ENCODE measurements at regions not wholly inside any gene's neighbourhood (a gene's known extent, or its start where the extent isn't known, plus 50 kb on each side); places are given as distances from the start of the nearest gene placed in this dataset.

DNA sequence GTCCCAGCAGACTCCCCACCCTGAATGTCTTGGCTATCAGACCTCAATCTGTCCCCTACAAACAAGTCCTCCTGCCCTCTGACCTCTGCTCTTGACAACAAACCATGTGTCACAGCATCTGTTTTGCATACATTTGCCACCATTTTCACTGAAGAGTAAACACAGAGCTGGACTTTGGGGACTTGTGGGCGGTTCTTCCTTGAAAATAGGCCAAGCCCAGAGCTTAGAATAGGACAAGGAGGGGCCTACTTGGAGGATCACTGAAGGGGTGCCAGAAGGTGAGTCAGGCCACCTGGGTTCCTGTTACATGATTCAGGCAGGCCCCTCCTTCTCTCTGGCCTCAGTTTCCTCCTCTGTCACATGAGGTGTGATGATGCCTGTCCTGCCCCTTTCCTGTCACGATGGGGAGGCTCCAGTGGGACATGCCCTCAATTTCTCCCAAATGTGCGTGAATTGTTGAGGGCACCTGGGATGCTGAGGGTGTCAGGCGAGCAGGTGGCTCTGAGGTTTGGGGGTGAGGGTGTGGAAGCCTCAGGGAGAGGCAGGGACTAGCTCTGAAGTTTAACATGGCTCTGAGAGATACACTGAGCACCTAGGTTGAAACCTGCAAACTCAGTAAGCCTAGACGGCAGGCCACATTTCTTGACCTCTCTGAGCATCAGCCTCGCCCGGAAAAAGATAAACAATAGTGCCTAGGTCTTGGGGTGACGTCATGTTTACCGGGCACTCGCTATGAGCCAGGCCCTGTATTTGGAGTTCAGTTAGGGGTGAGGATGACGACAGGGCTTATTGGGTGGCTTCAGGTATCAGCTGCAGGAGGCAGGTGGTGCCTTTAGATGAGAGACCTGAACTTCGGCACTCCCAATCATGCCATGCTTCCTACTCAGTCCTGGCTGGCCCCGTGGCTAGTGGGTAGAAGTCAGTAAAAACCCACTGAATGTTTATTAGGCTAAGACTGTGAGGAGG is 107.6 kb upstream of the PITX1 start:
- H3K4me1 ChIP-seq (ENCODE audit: control insufficient read depth in 4 of 4, insufficient read depth in 4 of 4, low read length in 3 of 4): no peaks in the 10 kb centered on the region
- no peak overlapping the region for H3K9ac ChIP-seq (ENCODE audit: low read depth in 1 of 2, low read length in 2 of 2)
- 80% methylated on average over 13 of the region's 13 CpGs for WGBS
- H3K36me3 ChIP-seq (ENCODE audit: control insufficient read depth in 4 of 4, insufficient read depth in 3 of 4, low read depth in 1 of 4, low read length in 3 of 4): no peaks in the 10 kb centered on the region
- TF ChIP-seq, protein P1, sequence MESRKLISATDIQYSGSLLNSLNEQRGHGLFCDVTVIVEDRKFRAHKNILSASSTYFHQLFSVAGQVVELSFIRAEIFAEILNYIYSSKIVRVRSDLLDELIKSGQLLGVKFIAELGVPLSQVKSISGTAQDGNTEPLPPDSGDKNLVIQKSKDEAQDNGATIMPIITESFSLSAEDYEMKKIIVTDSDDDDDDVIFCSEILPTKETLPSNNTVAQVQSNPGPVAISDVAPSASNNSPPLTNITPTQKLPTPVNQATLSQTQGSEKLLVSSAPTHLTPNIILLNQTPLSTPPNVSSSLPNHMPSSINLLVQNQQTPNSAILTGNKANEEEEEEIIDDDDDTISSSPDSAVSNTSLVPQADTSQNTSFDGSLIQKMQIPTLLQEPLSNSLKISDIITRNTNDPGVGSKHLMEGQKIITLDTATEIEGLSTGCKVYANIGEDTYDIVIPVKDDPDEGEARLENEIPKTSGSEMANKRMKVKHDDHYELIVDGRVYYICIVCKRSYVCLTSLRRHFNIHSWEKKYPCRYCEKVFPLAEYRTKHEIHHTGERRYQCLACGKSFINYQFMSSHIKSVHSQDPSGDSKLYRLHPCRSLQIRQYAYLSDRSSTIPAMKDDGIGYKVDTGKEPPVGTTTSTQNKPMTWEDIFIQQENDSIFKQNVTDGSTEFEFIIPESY (IDR thresholded peaks at IDR 0.05): no peak
- TF ChIP-seq FOXA1 (IDR thresholded peaks at IDR 0.05): no peak
- TF ChIP-seq JUND (IDR thresholded peaks at IDR 0.05): no peak
- no peak for TF ChIP-seq HNF4G (IDR thresholded peaks at IDR 0.05)
- TF ChIP-seq FOXA2 (IDR thresholded peaks at IDR 0.05): no peak
- TF ChIP-seq HNF4A (conservative IDR thresholded peaks at IDR 0.05): no peak
- TF ChIP-seq, protein P2, sequence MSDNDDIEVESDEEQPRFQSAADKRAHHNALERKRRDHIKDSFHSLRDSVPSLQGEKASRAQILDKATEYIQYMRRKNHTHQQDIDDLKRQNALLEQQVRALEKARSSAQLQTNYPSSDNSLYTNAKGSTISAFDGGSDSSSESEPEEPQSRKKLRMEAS (IDR thresholded peaks at IDR 0.05): no peak
- no peak overlapping the region for H3K27ac ChIP-seq (ENCODE audit: low read depth in 1 of 2, low read length in 2 of 2)
- H3K27me3 ChIP-seq (ENCODE audit: control insufficient read depth in 4 of 4, insufficient read depth in 4 of 4, low read length in 3 of 4): no peaks in the 10 kb centered on the region
- no peak overlapping the region for H3K4me3 ChIP-seq (ENCODE audit: low read depth in 1 of 3, low read length in 3 of 3)
- H3K9me3 ChIP-seq (ENCODE audit: control insufficient read depth in 4 of 4, low read length in 3 of 4): no peaks in the 10 kb centered on the region
- DNase-seq (ENCODE audit: low spot score): no peak

DNA sequence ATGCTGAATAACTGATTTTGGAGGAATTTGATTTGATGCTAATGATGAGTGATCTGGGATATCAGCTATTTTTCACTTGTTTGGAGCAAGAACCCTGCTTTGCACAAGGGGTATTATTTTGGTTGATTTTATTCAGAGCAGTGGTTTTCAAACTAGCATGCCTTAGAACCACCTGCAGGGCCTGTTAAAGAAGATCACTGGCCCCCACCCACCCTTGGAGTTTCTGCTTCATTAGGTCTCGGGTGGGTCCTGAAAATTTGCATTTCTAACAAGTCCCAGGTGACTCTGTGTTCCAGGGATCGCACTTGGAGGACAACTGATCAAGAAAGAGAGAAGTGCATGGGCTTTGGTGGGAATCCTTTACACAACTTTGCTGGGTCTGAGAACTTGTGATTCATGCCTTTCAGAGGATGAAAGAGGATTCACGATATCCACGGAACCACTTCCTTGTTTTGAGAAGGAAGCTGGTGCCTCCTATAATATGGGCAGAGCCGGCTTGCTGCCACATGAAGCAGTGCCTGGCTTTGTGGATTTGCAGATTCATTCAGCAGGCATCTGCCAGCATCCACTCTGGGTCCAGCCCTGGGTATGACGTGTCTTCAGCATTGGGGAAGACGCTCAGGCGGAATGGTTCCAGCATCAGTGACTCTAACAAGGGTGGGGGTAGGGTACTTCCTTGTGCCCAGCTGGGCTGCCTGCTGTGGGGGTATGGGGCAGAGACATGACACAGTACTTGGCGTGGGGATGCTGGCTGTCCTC is 106.6 kb upstream of the PITX1 start:
- Histone ChIP-seq H3K9ac (ENCODE audit: low read depth in 1 of 2, low read length in 2 of 2) (no peak overlapping the region), H3K4me1 (ENCODE audit: control insufficient read depth in 4 of 4, insufficient read depth in 4 of 4, low read length in 3 of 4) (no peaks in the 10 kb centered on the region), H3K4me3 (ENCODE audit: low read depth in 1 of 3, low read length in 3 of 3) (no peak overlapping the region), H3K27me3 (ENCODE audit: control insufficient read depth in 4 of 4, insufficient read depth in 4 of 4, low read length in 3 of 4) (no peaks in the 10 kb centered on the region), H3K9me3 (ENCODE audit: control insufficient read depth in 4 of 4, low read length in 3 of 4) (no peaks in the 10 kb centered on the region), H3K36me3 (ENCODE audit: control insufficient read depth in 4 of 4, insufficient read depth in 3 of 4, low read depth in 1 of 4, low read length in 3 of 4) (no peaks in the 10 kb centered on the region), H3K27ac (ENCODE audit: low read depth in 1 of 2, low read length in 2 of 2) (no peak overlapping the region)
- 75% methylated on average over 9 of the region's 9 CpGs for WGBS
- no peak for TF ChIP-seq FOXA2 (IDR thresholded peaks at IDR 0.05)
- no peak for TF ChIP-seq EGR1 (IDR thresholded peaks at IDR 0.05; ENCODE audit: low read depth in 2 of 2)
- no peak for TF ChIP-seq NR2F2 (IDR thresholded peaks at IDR 0.05)
- no peak for TF ChIP-seq FOXA1 (IDR thresholded peaks at IDR 0.05)
- no peak for DNase-seq (ENCODE audit: low spot score)

DNA sequence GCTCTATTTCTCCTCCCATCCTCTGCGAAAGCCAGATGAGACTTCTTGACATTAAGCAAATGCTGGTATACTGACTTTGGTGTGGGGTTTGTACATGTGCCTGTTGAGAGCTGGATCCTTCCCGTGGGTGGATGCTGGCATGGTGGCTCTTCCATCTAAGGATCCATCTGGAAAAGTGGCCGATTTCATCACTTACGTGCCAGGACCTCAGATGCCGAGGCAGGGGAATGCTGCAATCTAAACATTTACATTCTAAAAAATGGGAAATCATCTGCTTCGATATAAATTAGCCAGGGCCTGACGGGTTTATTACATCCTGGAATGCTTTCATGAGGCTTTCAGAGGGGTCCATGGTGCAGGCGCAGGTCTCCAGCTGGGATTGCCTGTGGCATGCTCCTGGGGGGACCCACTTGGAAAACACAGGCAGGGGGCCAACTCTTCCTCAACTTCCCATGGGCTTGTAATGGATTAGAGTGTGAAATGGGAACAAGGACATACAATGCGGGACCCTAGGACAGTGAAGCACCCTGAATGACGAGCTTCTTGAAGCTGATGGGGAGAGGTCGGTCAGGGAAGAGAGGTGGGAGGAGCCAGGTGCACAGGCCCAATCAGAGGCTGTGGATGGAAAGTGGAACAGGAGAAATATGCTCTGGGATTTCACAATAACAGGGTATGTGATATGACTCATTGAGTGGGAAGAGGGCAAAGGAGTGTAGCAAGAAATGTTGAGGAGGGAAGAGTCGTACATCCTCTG is 105.5 kb upstream of the PITX1 start:
- H3K4me3 ChIP-seq (ENCODE audit: low read depth in 1 of 3, low read length in 3 of 3): no peak overlapping the region
- H3K4me1 ChIP-seq (ENCODE audit: control insufficient read depth in 4 of 4, insufficient read depth in 4 of 4, low read length in 3 of 4): no peaks in the 10 kb centered on the region
- no peaks in the 10 kb centered on the region for H3K9me3 ChIP-seq (ENCODE audit: control insufficient read depth in 4 of 4, low read length in 3 of 4)
- DNase-seq (ENCODE audit: low spot score): no peak
- no peaks in the 10 kb centered on the region for H3K36me3 ChIP-seq (ENCODE audit: control insufficient read depth in 4 of 4, insufficient read depth in 3 of 4, low read depth in 1 of 4, low read length in 3 of 4)
- WGBS: 84% methylated on average over 12 of the region's 12 CpGs
- no peaks in the 10 kb centered on the region for H3K27me3 ChIP-seq (ENCODE audit: control insufficient read depth in 4 of 4, insufficient read depth in 4 of 4, low read length in 3 of 4)
- H3K9ac ChIP-seq (ENCODE audit: low read depth in 1 of 2, low read length in 2 of 2): no peak overlapping the region
- no peak overlapping the region for H3K27ac ChIP-seq (ENCODE audit: low read depth in 1 of 2, low read length in 2 of 2)
- no peak for TF ChIP-seq NR2F2 (IDR thresholded peaks at IDR 0.05)
- TF ChIP-seq, protein P3, sequence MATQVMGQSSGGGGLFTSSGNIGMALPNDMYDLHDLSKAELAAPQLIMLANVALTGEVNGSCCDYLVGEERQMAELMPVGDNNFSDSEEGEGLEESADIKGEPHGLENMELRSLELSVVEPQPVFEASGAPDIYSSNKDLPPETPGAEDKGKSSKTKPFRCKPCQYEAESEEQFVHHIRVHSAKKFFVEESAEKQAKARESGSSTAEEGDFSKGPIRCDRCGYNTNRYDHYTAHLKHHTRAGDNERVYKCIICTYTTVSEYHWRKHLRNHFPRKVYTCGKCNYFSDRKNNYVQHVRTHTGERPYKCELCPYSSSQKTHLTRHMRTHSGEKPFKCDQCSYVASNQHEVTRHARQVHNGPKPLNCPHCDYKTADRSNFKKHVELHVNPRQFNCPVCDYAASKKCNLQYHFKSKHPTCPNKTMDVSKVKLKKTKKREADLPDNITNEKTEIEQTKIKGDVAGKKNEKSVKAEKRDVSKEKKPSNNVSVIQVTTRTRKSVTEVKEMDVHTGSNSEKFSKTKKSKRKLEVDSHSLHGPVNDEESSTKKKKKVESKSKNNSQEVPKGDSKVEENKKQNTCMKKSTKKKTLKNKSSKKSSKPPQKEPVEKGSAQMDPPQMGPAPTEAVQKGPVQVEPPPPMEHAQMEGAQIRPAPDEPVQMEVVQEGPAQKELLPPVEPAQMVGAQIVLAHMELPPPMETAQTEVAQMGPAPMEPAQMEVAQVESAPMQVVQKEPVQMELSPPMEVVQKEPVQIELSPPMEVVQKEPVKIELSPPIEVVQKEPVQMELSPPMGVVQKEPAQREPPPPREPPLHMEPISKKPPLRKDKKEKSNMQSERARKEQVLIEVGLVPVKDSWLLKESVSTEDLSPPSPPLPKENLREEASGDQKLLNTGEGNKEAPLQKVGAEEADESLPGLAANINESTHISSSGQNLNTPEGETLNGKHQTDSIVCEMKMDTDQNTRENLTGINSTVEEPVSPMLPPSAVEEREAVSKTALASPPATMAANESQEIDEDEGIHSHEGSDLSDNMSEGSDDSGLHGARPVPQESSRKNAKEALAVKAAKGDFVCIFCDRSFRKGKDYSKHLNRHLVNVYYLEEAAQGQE (IDR thresholded peaks at IDR 0.05): no peak
- TF ChIP-seq, protein P4, sequence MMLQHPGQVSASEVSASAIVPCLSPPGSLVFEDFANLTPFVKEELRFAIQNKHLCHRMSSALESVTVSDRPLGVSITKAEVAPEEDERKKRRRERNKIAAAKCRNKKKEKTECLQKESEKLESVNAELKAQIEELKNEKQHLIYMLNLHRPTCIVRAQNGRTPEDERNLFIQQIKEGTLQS (IDR thresholded peaks at IDR 0.05): no peak
- no peak for TF ChIP-seq SP1 (IDR thresholded peaks at IDR 0.05)
- TF ChIP-seq, protein P1 (IDR thresholded peaks at IDR 0.05): no peak
- TF ChIP-seq TAF1 (conservative IDR thresholded peaks at IDR 0.05): no peak
- TF ChIP-seq HNF4G (IDR thresholded peaks at IDR 0.05): no peak
- TF ChIP-seq EGR1 (IDR thresholded peaks at IDR 0.05; ENCODE audit: low read depth in 2 of 2): no peak

All from liver (tissue), 7 donors.